ENCODE measurements at regions not wholly inside any gene's neighbourhood (a gene's known extent, or its start where the extent isn't known, plus 50 kb on each side); places are given as distances from the start of the nearest gene placed in this dataset.
A peak's percentile ranks its signal among the peaks of the same experiment; 100 is the strongest.

GRCh38 chr1:36606641-36607262, 124.0 kb upstream of the CSF3R start:
- no peaks in the 10 kb centered on the region for H3K9me3 ChIP-seq (ENCODE audit: control insufficient read depth, insufficient read depth, low read length)
- no peaks in the 10 kb centered on the region for H3K36me3 ChIP-seq (ENCODE audit: control insufficient read depth, insufficient read depth, low read length)
- H3K27ac ChIP-seq (ENCODE audit: low read depth, low read length): no peak overlapping the region
- no peak overlapping the region for H3K4me3 ChIP-seq (ENCODE audit: low read depth, low read length)
- H3K27me3 ChIP-seq (ENCODE audit: control insufficient read depth, insufficient read depth, low read length): no peaks in the 10 kb centered on the region
- H3K4me1 ChIP-seq (ENCODE audit: control insufficient read depth, insufficient read depth, low read length): peaks cover 21% of the 10 kb centered on the region
- WGBS (ENCODE audit: insufficient coverage): 81% methylated on average over 9 of the region's 12 CpGs
- DNase-seq (ENCODE audit: low read depth in 4 of 6, low spot score in 6 of 6): peak in 1 of 6 donors; percentile 66

GRCh38 chr1:36605942-36606640, 123.4 kb upstream of the CSF3R start:
- no peak overlapping the region for H3K27ac ChIP-seq (ENCODE audit: low read depth, low read length)

GRCh38 chr1:36603461-36603860, 120.7 kb upstream of the CSF3R start:
- no peaks in the 10 kb centered on the region for H3K36me3 ChIP-seq (ENCODE audit: control insufficient read depth, insufficient read depth, low read length)
- no peak overlapping the region for H3K4me3 ChIP-seq (ENCODE audit: low read depth, low read length)
- H3K27ac ChIP-seq (ENCODE audit: low read depth, low read length): no peak overlapping the region
- no peak for DNase-seq (ENCODE audit: low read depth in 4 of 6, low spot score in 6 of 6)
- no peaks in the 10 kb centered on the region for H3K27me3 ChIP-seq (ENCODE audit: control insufficient read depth, insufficient read depth, low read length)
- WGBS (ENCODE audit: insufficient coverage): no CpG with 5 or more reads among the region's 3 CpGs
- H3K9me3 ChIP-seq (ENCODE audit: control insufficient read depth, insufficient read depth, low read length): no peaks in the 10 kb centered on the region
- peaks cover 21% of the 10 kb centered on the region for H3K4me1 ChIP-seq (ENCODE audit: control insufficient read depth, insufficient read depth, low read length)

More at GRCh38 chr1:36605942-36606640, 123.4 kb upstream of the CSF3R start:
- DNase-seq (ENCODE audit: low read depth in 4 of 6, low spot score in 6 of 6): no peak
- H3K4me3 ChIP-seq (ENCODE audit: low read depth, low read length): no peak overlapping the region
- no peaks in the 10 kb centered on the region for H3K36me3 ChIP-seq (ENCODE audit: control insufficient read depth, insufficient read depth, low read length)
- H3K9me3 ChIP-seq (ENCODE audit: control insufficient read depth, insufficient read depth, low read length): no peaks in the 10 kb centered on the region
- WGBS (ENCODE audit: insufficient coverage): 76% methylated on average over 6 of the region's 7 CpGs
- H3K4me1 ChIP-seq (ENCODE audit: control insufficient read depth, insufficient read depth, low read length): peaks cover 21% of the 10 kb centered on the region
- H3K27me3 ChIP-seq (ENCODE audit: control insufficient read depth, insufficient read depth, low read length): no peaks in the 10 kb centered on the region

- WGBS (ENCODE audit: insufficient coverage): 76% methylated on average over 2 of the region's 4 CpGs
- peak in 1 of 6 donors; percentile 84 for DNase-seq (ENCODE audit: low read depth in 4 of 6, low spot score in 6 of 6)
- no peaks in the 10 kb centered on the region for H3K36me3 ChIP-seq (ENCODE audit: control insufficient read depth, insufficient read depth, low read length)
- H3K4me3 ChIP-seq (ENCODE audit: low read depth, low read length): no peak overlapping the region
- peaks cover 21% of the 10 kb centered on the region for H3K4me1 ChIP-seq (ENCODE audit: control insufficient read depth, insufficient read depth, low read length)
- H3K9me3 ChIP-seq (ENCODE audit: control insufficient read depth, insufficient read depth, low read length): no peaks in the 10 kb centered on the region
- H3K27me3 ChIP-seq (ENCODE audit: control insufficient read depth, insufficient read depth, low read length): no peaks in the 10 kb centered on the region
- H3K27ac ChIP-seq (ENCODE audit: low read depth, low read length): no peak overlapping the region
These were observed 119.5 kb upstream of the CSF3R start for GRCh38 chr1:36602184-36602583.

GRCh38 chr1:36599828-36600227, 117.1 kb upstream of the CSF3R start:
- no peak for DNase-seq (ENCODE audit: low read depth in 4 of 6, low spot score in 6 of 6)
- Histone ChIP-seq H3K4me1 (ENCODE audit: control insufficient read depth, insufficient read depth, low read length) (peaks cover 6% of the 10 kb centered on the region), H3K9me3 (ENCODE audit: control insufficient read depth, insufficient read depth, low read length) (no peaks in the 10 kb centered on the region), H3K4me3 (ENCODE audit: low read depth, low read length) (no peak overlapping the region), H3K36me3 (ENCODE audit: control insufficient read depth, insufficient read depth, low read length) (no peaks in the 10 kb centered on the region), H3K27ac (ENCODE audit: low read depth, low read length) (no peak overlapping the region), H3K27me3 (ENCODE audit: control insufficient read depth, insufficient read depth, low read length) (peaks cover 1% of the 10 kb centered on the region)
- no CpG with 5 or more reads among the region's 1 CpG for WGBS (ENCODE audit: insufficient coverage)

GRCh38 chr1:36597514-36597913, 114.8 kb upstream of the CSF3R start:
- H3K9me3 ChIP-seq (ENCODE audit: control insufficient read depth, insufficient read depth, low read length): no peaks in the 10 kb centered on the region
- no peak overlapping the region for H3K4me3 ChIP-seq (ENCODE audit: low read depth, low read length)
- peaks cover 10% of the 10 kb centered on the region for H3K4me1 ChIP-seq (ENCODE audit: control insufficient read depth, insufficient read depth, low read length)
- H3K36me3 ChIP-seq (ENCODE audit: control insufficient read depth, insufficient read depth, low read length): no peaks in the 10 kb centered on the region
- H3K27ac ChIP-seq (ENCODE audit: low read depth, low read length): no peak overlapping the region
- no CpG with 5 or more reads among the region's 5 CpGs for WGBS (ENCODE audit: insufficient coverage)
- no peak for DNase-seq (ENCODE audit: low read depth in 4 of 6, low spot score in 6 of 6)
- H3K27me3 ChIP-seq (ENCODE audit: control insufficient read depth, insufficient read depth, low read length): peaks cover 2% of the 10 kb centered on the region

GRCh38 chr1:36595921-36596320, 113.2 kb upstream of the CSF3R start:
- Histone ChIP-seq H3K4me3 (ENCODE audit: low read depth, low read length) (no peak overlapping the region), H3K4me1 (ENCODE audit: control insufficient read depth, insufficient read depth, low read length) (peaks cover 9% of the 10 kb centered on the region), H3K36me3 (ENCODE audit: control insufficient read depth, insufficient read depth, low read length) (no peaks in the 10 kb centered on the region), H3K9me3 (ENCODE audit: control insufficient read depth, insufficient read depth, low read length) (no peaks in the 10 kb centered on the region), H3K27me3 (ENCODE audit: control insufficient read depth, insufficient read depth, low read length) (peaks cover 4% of the 10 kb centered on the region), H3K27ac (ENCODE audit: low read depth, low read length) (no peak overlapping the region)
- DNase-seq (ENCODE audit: low read depth in 4 of 6, low spot score in 6 of 6): no peak
- WGBS (ENCODE audit: insufficient coverage): 70% methylated on average over 8 of the region's 11 CpGs

GRCh38 chr1:36595349-36595748, 112.6 kb upstream of the CSF3R start:
- H3K27me3 ChIP-seq (ENCODE audit: control insufficient read depth, insufficient read depth, low read length): peaks cover 4% of the 10 kb centered on the region
- peak in 1 of 6 donors; percentile 69 for DNase-seq (ENCODE audit: low read depth in 4 of 6, low spot score in 6 of 6)

GRCh38 chr1:36594023-36594422, 111.3 kb upstream of the CSF3R start:
- peak in 1 of 6 donors; percentile 66 for DNase-seq (ENCODE audit: low read depth in 4 of 6, low spot score in 6 of 6)
- Histone ChIP-seq H3K27me3 (ENCODE audit: control insufficient read depth, insufficient read depth, low read length) (peaks cover 4% of the 10 kb centered on the region), H3K4me1 (ENCODE audit: control insufficient read depth, insufficient read depth, low read length) (peaks cover 15% of the 10 kb centered on the region), H3K27ac (ENCODE audit: low read depth, low read length) (no peak overlapping the region), H3K36me3 (ENCODE audit: control insufficient read depth, insufficient read depth, low read length) (no peaks in the 10 kb centered on the region), H3K9me3 (ENCODE audit: control insufficient read depth, insufficient read depth, low read length) (no peaks in the 10 kb centered on the region), H3K4me3 (ENCODE audit: low read depth, low read length) (no peak overlapping the region)
- WGBS (ENCODE audit: insufficient coverage): 92% methylated on average over 2 of the region's 7 CpGs

More at GRCh38 chr1:36595349-36595748, 112.6 kb upstream of the CSF3R start:
- WGBS (ENCODE audit: insufficient coverage): 38% methylated on average over 2 of the region's 11 CpGs
- Histone ChIP-seq H3K36me3 (ENCODE audit: control insufficient read depth, insufficient read depth, low read length) (no peaks in the 10 kb centered on the region), H3K9me3 (ENCODE audit: control insufficient read depth, insufficient read depth, low read length) (no peaks in the 10 kb centered on the region), H3K4me1 (ENCODE audit: control insufficient read depth, insufficient read depth, low read length) (peaks cover 11% of the 10 kb centered on the region), H3K4me3 (ENCODE audit: low read depth, low read length) (no peak overlapping the region), H3K27ac (ENCODE audit: low read depth, low read length) (no peak overlapping the region)

- H3K27me3 ChIP-seq (ENCODE audit: control insufficient read depth, insufficient read depth, low read length): peaks cover 6% of the 10 kb centered on the region
- no peak for DNase-seq (ENCODE audit: low read depth in 4 of 6, low spot score in 6 of 6)
These were observed 108.6 kb upstream of the CSF3R start for GRCh38 chr1:36591278-36591677.

More at GRCh38 chr1:36591278-36591677, 108.6 kb upstream of the CSF3R start:
- Histone ChIP-seq H3K36me3 (ENCODE audit: control insufficient read depth, insufficient read depth, low read length) (no peaks in the 10 kb centered on the region), H3K9me3 (ENCODE audit: control insufficient read depth, insufficient read depth, low read length) (no peaks in the 10 kb centered on the region), H3K4me1 (ENCODE audit: control insufficient read depth, insufficient read depth, low read length) (peaks cover 34% of the 10 kb centered on the region), H3K27ac (ENCODE audit: low read depth, low read length) (no peak overlapping the region), H3K4me3 (ENCODE audit: low read depth, low read length) (no peak overlapping the region)
- 45% methylated on average over 5 of the region's 7 CpGs for whole genome bisulfite sequencing (ENCODE audit: insufficient coverage)
